ENCODE measurements at regions not wholly inside any gene's neighbourhood (a gene's known extent, or its start where the extent isn't known, plus 50 kb on each side); places are given as distances from the start of the nearest gene placed in this dataset.

- no peak for DNase-seq (ENCODE audit: low spot score in 2 of 2, unreplicated experiment in 2 of 2)
- Mint-ChIP-seq H3K9me3 (peaks cover 5% of the 10 kb centered on the region), H3K27me3 (ENCODE audit: low read depth) (peaks cover 3% of the 10 kb centered on the region), H3K36me3 (peaks cover 2% of the 10 kb centered on the region), H3K27ac (no peak overlapping the region), H3K4me3 (no peak overlapping the region), H3K4me1 (no peaks in the 10 kb centered on the region)
- TF ChIP-seq CTCF (IDR thresholded peaks at IDR 0.05; ENCODE audit: unreplicated experiment): no peak
Measured at GRCh38 chr21:31599013-31599412, 60.5 kb upstream of the SOD1 start.

GRCh38 chr21:31597683-31598082 is 61.8 kb upstream of the SOD1 start:
- H3K36me3 Mint-ChIP-seq: peaks cover 2% of the 10 kb centered on the region
- peaks cover 5% of the 10 kb centered on the region for H3K9me3 Mint-ChIP-seq
- H3K4me3 Mint-ChIP-seq: no peak overlapping the region
- DNase-seq (ENCODE audit: low spot score in 2 of 2, unreplicated experiment in 2 of 2): no peak
- H3K4me1 Mint-ChIP-seq: no peaks in the 10 kb centered on the region
- H3K27ac Mint-ChIP-seq: no peak overlapping the region
- peaks cover 3% of the 10 kb centered on the region for H3K27me3 Mint-ChIP-seq (ENCODE audit: low read depth)
- no peak for TF ChIP-seq CTCF (IDR thresholded peaks at IDR 0.05; ENCODE audit: unreplicated experiment)

GRCh38 chr21:31596055-31596454 is 63.4 kb upstream of the SOD1 start:
- Mint-ChIP-seq H3K4me3 (no peak overlapping the region), H3K9me3 (peaks cover 5% of the 10 kb centered on the region), H3K27me3 (ENCODE audit: low read depth) (peaks cover 3% of the 10 kb centered on the region), H3K27ac (no peak overlapping the region), H3K36me3 (peaks cover 2% of the 10 kb centered on the region), H3K4me1 (no peaks in the 10 kb centered on the region)
- DNase-seq (ENCODE audit: low spot score in 2 of 2, unreplicated experiment in 2 of 2): no peak
- no peak for TF ChIP-seq CTCF (IDR thresholded peaks at IDR 0.05; ENCODE audit: unreplicated experiment)

GRCh38 chr21:31594726-31595125 is 64.8 kb upstream of the SOD1 start:
- Mint-ChIP-seq H3K36me3 (peaks cover 2% of the 10 kb centered on the region), H3K27me3 (ENCODE audit: low read depth) (peaks cover 3% of the 10 kb centered on the region), H3K4me3 (no peak overlapping the region), H3K9me3 (peaks cover 5% of the 10 kb centered on the region), H3K27ac (no peak overlapping the region), H3K4me1 (no peaks in the 10 kb centered on the region)
- DNase-seq (ENCODE audit: low spot score in 2 of 2, unreplicated experiment in 2 of 2): no peak
- TF ChIP-seq CTCF (IDR thresholded peaks at IDR 0.05; ENCODE audit: unreplicated experiment): no peak

- H3K27ac Mint-ChIP-seq: no peak overlapping the region
- no peaks in the 10 kb centered on the region for H3K4me1 Mint-ChIP-seq
- TF ChIP-seq CTCF (IDR thresholded peaks at IDR 0.05; ENCODE audit: unreplicated experiment): no peak
- no peak for DNase-seq (ENCODE audit: low spot score in 2 of 2, unreplicated experiment in 2 of 2)
- H3K36me3 Mint-ChIP-seq: peaks cover 2% of the 10 kb centered on the region
- no peak overlapping the region for H3K4me3 Mint-ChIP-seq
- peaks cover 3% of the 10 kb centered on the region for H3K27me3 Mint-ChIP-seq (ENCODE audit: low read depth)
- peaks cover 5% of the 10 kb centered on the region for H3K9me3 Mint-ChIP-seq
Measured at GRCh38 chr21:31594279-31594678, 65.2 kb upstream of the SOD1 start.

- Mint-ChIP-seq H3K27me3 (ENCODE audit: low read depth) (peaks cover 3% of the 10 kb centered on the region), H3K27ac (no peak overlapping the region), H3K9me3 (peaks cover 5% of the 10 kb centered on the region), H3K4me1 (no peaks in the 10 kb centered on the region), H3K36me3 (peaks cover 2% of the 10 kb centered on the region), H3K4me3 (no peak overlapping the region)
- no peak for DNase-seq (ENCODE audit: low spot score in 2 of 2, unreplicated experiment in 2 of 2)
- no peak for TF ChIP-seq CTCF (IDR thresholded peaks at IDR 0.05; ENCODE audit: unreplicated experiment)
Measured at GRCh38 chr21:31592963-31593560, 66.4 kb upstream of the SOD1 start.
